ENCODE measurements at regions not wholly inside any gene's neighbourhood (a gene's known extent, or its start where the extent isn't known, plus 50 kb on each side); places are given as distances from the start of the nearest gene placed in this dataset.
A peak's percentile ranks its signal among the peaks of the same experiment; 100 is the strongest.

DNA sequence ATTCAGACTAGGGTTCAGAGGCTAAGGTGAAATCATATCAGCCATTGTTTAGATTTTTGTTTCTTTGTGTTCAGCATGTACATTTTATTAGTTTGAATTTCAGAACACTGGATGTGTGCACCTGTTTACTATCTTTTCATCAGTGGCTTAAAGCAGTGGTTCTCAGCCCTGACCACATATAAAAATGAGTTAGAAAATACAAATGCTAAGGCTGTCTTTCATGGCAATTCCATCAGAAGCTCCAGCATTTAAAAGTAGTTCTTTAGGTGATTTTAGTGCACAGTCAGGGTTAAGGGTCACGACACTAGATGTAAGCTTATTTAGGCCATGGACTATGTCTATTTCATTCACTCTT lies 213.5 kb downstream of the NECTIN3 start:
- Mint-ChIP-seq H3K9me3 (no peaks in the 10 kb centered on the region), H3K4me3 (no peak overlapping the region), H3K4me1 (ENCODE audit: low read depth) (peaks cover 39% of the 10 kb centered on the region), H3K36me3 (ENCODE audit: low read depth) (peaks cover 2% of the 10 kb centered on the region), H3K27ac (no peak overlapping the region), H3K27me3 (ENCODE audit: insufficient read depth) (no peaks in the 10 kb centered on the region)
- intact Hi-C loops (cut with micrococcal nuclease): no loop called here
- no peak for DNase-seq (ENCODE audit: low spot score)

DNA sequence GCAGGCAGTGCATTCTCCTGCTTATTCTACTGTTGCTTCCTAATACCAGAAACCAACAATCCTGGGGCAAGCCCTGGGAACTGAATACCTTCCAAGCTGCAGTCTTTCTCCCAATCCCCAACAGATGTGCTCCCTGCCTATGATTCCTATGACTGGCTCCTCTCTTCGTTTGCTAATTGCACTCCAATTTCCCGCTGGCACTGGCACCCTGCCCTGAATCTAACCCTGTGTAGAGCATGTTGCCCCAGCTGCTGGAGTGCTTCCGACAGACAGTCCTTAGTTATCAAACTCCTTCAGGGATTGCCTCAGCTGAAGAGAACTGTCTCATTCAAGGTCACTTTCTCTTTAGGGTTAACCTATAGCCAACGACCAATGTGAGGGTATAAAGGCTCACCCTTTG lies 214.1 kb downstream of the NECTIN3 start:
- no peak overlapping the region for H3K27ac Mint-ChIP-seq
- no peaks in the 10 kb centered on the region for H3K27me3 Mint-ChIP-seq (ENCODE audit: insufficient read depth)
- intact Hi-C loops (cut with micrococcal nuclease): no loop called here
- no peak overlapping the region for H3K4me3 Mint-ChIP-seq
- DNase-seq (ENCODE audit: low spot score): no peak
- H3K36me3 Mint-ChIP-seq (ENCODE audit: low read depth): peaks cover 2% of the 10 kb centered on the region
- peaks cover 39% of the 10 kb centered on the region for H3K4me1 Mint-ChIP-seq (ENCODE audit: low read depth)
- H3K9me3 Mint-ChIP-seq: peaks cover 3% of the 10 kb centered on the region

GRCh38 chr3:111286746-111287145 lies 215.1 kb downstream of the NECTIN3 start:
- peaks cover 4% of the 10 kb centered on the region for H3K9me3 Mint-ChIP-seq
- no peaks in the 10 kb centered on the region for H3K27me3 Mint-ChIP-seq (ENCODE audit: insufficient read depth)
- intact Hi-C loops (cut with micrococcal nuclease): no loop called here
- peaks cover 2% of the 10 kb centered on the region for H3K36me3 Mint-ChIP-seq (ENCODE audit: low read depth)
- H3K4me3 Mint-ChIP-seq: no peak overlapping the region
- H3K27ac Mint-ChIP-seq: no peak overlapping the region
- H3K4me1 Mint-ChIP-seq (ENCODE audit: low read depth): peaks cover 32% of the 10 kb centered on the region
- DNase-seq (ENCODE audit: low spot score): no peak

GRCh38 chr3:111292117-111292516 lies 220.5 kb downstream of the NECTIN3 start:
- intact Hi-C loops (cut with micrococcal nuclease): no loop called here
- peaks cover 6% of the 10 kb centered on the region for H3K27me3 Mint-ChIP-seq (ENCODE audit: insufficient read depth)
- peaks cover 2% of the 10 kb centered on the region for H3K36me3 Mint-ChIP-seq (ENCODE audit: low read depth)
- peaks cover 13% of the 10 kb centered on the region for H3K4me1 Mint-ChIP-seq (ENCODE audit: low read depth)
- no peak overlapping the region for H3K4me3 Mint-ChIP-seq
- H3K9me3 Mint-ChIP-seq: peaks cover 4% of the 10 kb centered on the region
- no peak overlapping the region for H3K27ac Mint-ChIP-seq
- DNase-seq (ENCODE audit: low spot score): no peak

GRCh38 chr3:111299192-111299615 lies 227.6 kb downstream of the NECTIN3 start:
- peaks cover 3% of the 10 kb centered on the region for H3K36me3 Mint-ChIP-seq (ENCODE audit: low read depth)
- H3K4me3 Mint-ChIP-seq: no peak overlapping the region
- peaks cover 7% of the 10 kb centered on the region for H3K27me3 Mint-ChIP-seq (ENCODE audit: insufficient read depth)
- no peak for DNase-seq (ENCODE audit: low spot score)
- H3K4me1 Mint-ChIP-seq (ENCODE audit: low read depth): peaks cover 60% of the 10 kb centered on the region
- H3K9me3 Mint-ChIP-seq: no peaks in the 10 kb centered on the region
- no peak overlapping the region for H3K27ac Mint-ChIP-seq
- intact Hi-C loops (cut with micrococcal nuclease): no loop called here

DNA sequence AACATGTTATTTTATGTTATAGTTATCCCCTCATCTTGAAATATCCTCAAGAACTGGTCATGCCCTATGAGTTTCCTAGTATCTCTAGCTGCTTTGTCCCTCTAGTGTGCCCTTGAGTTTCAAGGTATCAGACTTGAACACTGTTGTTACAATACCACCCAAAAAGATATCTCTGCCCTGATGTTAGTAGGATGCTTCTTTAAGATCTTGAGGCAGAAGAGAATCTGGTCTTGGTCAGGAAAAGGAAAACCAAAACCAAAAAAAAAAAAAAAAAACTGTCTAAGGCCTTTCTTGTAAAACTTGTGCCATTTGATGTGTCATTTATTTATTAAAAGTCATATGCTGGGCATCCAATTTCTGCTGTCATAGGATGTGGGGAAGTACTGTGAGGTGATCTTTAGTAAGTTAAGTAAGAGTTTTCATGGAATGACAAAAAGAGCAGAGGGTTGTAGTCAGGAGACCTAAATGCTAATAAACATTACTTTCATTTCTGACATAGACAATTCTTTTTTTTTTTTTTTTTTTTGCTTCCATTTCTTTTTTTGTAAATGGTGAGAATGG lies 229.7 kb downstream of the NECTIN3 start:
- Mint-ChIP-seq H3K36me3 (ENCODE audit: low read depth) (peaks cover 3% of the 10 kb centered on the region), H3K9me3 (no peaks in the 10 kb centered on the region), H3K27ac (no peak overlapping the region), H3K4me3 (peak overlapping the region; percentile 25), H3K4me1 (ENCODE audit: low read depth) (peaks cover 55% of the 10 kb centered on the region), H3K27me3 (ENCODE audit: insufficient read depth) (peaks cover 7% of the 10 kb centered on the region)
- intact Hi-C loops (cut with micrococcal nuclease): no loop called here
- no peak for DNase-seq (ENCODE audit: low spot score)

GRCh38 chr3:111302063-111302462 lies 230.4 kb downstream of the NECTIN3 start:
- no peak for DNase-seq (ENCODE audit: low spot score)
- H3K9me3 Mint-ChIP-seq: no peaks in the 10 kb centered on the region
- intact Hi-C loops (cut with micrococcal nuclease): no loop called here
- H3K36me3 Mint-ChIP-seq (ENCODE audit: low read depth): peaks cover 2% of the 10 kb centered on the region
- H3K27ac Mint-ChIP-seq: no peak overlapping the region
- peaks cover 4% of the 10 kb centered on the region for H3K27me3 Mint-ChIP-seq (ENCODE audit: insufficient read depth)
- no peak overlapping the region for H3K4me3 Mint-ChIP-seq
- peaks cover 49% of the 10 kb centered on the region for H3K4me1 Mint-ChIP-seq (ENCODE audit: low read depth)

- no peak for DNase-seq (ENCODE audit: low spot score)
- Mint-ChIP-seq H3K4me1 (ENCODE audit: low read depth) (peaks cover 49% of the 10 kb centered on the region), H3K9me3 (no peaks in the 10 kb centered on the region), H3K4me3 (no peak overlapping the region), H3K27ac (no peak overlapping the region), H3K27me3 (ENCODE audit: insufficient read depth) (no peaks in the 10 kb centered on the region), H3K36me3 (ENCODE audit: low read depth) (peaks cover 2% of the 10 kb centered on the region)
- intact Hi-C loops (cut with micrococcal nuclease): no loop called here
Observed at GRCh38 chr3:111303760-111304159, 232.1 kb downstream of the NECTIN3 start.

GRCh38 chr3:111307676-111308075 lies 234.3 kb upstream of the CD96 start:
- Mint-ChIP-seq H3K4me1 (ENCODE audit: low read depth) (peaks cover 15% of the 10 kb centered on the region), H3K27me3 (ENCODE audit: insufficient read depth) (no peaks in the 10 kb centered on the region)
- intact Hi-C loops (cut with micrococcal nuclease): no loop called here

DNA sequence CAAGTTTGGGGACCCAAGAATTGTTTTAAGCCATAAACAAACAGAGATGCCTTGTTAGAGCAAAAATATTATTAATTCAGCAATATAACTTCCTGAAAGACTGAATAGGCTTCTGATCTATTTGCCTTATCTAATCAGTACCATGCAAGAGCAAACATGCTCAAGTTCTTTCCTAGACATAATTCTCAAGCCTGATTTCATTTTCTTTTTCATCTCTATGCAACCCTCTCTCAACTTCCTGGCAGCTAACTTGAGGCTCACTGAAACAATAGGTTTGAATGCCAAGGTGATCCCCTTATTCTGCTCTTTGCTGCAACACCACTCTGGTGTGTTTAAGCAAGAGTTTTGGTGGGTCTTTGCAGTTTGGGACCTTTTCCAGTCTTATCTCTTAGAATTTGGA lies 230.9 kb upstream of the CD96 start:
- no peak for DNase-seq (ENCODE audit: low spot score)
- no peaks in the 10 kb centered on the region for H3K4me1 Mint-ChIP-seq (ENCODE audit: low read depth)
- no peaks in the 10 kb centered on the region for H3K9me3 Mint-ChIP-seq
- H3K27me3 Mint-ChIP-seq (ENCODE audit: insufficient read depth): no peaks in the 10 kb centered on the region
- peak overlapping the region; percentile 92 for H3K27ac Mint-ChIP-seq
- peaks cover 2% of the 10 kb centered on the region for H3K36me3 Mint-ChIP-seq (ENCODE audit: low read depth)
- H3K4me3 Mint-ChIP-seq: peak overlapping the region; percentile 62
- intact Hi-C loops (cut with micrococcal nuclease): loop anchor here (1.0 to 10.0 kb wide), 8 partner anchors 15 to 1506 kb away; partner anchors contain the start of gene CD96

More at GRCh38 chr3:111307676-111308075, 234.3 kb upstream of the CD96 start:
- Mint-ChIP-seq H3K4me3 (no peak overlapping the region), H3K36me3 (ENCODE audit: low read depth) (no peaks in the 10 kb centered on the region), H3K27ac (no peak overlapping the region), H3K9me3 (no peaks in the 10 kb centered on the region)
- DNase-seq (ENCODE audit: low spot score): no peak

- peak overlapping the region; percentile 45 for H3K4me3 Mint-ChIP-seq
Observed at GRCh38 chr3:111311709-111312235, 230.2 kb upstream of the CD96 start.

DNA sequence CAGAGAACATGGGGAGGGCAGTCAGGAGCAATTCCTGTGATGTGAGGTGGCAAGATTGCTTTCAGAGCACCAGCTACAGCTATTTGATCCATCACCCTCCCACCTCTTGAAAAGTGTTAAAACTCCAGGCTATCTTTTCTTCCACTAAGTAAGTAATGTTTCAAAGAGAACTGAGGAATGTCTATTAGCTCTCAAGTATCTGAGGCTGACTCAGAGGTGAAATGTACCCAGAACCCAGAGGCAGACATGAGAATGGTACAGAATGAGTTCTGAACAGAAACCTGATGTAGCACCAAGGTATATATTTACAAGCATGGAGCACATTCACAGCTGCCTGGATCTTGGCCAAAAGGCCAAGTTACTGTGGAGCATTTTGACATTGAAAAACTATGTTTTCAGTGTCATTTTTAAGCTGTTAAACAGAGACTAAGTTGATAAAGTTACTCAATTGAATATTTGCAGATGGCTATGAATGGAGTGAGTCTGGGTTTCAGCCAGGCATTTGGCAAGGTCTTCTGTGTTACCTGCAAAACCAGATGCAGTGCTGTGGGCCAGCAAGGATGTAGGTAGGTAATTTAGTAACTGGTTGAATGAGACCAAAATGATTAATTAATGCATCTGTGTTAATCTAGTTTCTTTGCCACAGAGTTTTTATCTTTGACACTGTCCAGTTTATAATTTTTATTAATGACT lies 227.7 kb upstream of the CD96 start:
- no peaks in the 10 kb centered on the region for H3K9me3 Mint-ChIP-seq
- no peak overlapping the region for H3K27ac Mint-ChIP-seq
- no peaks in the 10 kb centered on the region for H3K4me1 Mint-ChIP-seq (ENCODE audit: low read depth)
- H3K36me3 Mint-ChIP-seq (ENCODE audit: low read depth): peaks cover 2% of the 10 kb centered on the region
- H3K27me3 Mint-ChIP-seq (ENCODE audit: insufficient read depth): no peaks in the 10 kb centered on the region
- no peak for DNase-seq (ENCODE audit: low spot score)
- no peak overlapping the region for H3K4me3 Mint-ChIP-seq
- intact Hi-C loops (cut with micrococcal nuclease): loop anchor here (5.0 to 10.0 kb wide), 4 partner anchors 228 to 1510 kb away; partner anchors contain the start of gene CD96

More at GRCh38 chr3:111311709-111312235, 230.2 kb upstream of the CD96 start:
- Mint-ChIP-seq H3K27ac (peak overlapping the region; percentile 92), H3K9me3 (no peaks in the 10 kb centered on the region), H3K36me3 (ENCODE audit: low read depth) (peaks cover 2% of the 10 kb centered on the region), H3K4me1 (ENCODE audit: low read depth) (no peaks in the 10 kb centered on the region), H3K27me3 (ENCODE audit: insufficient read depth) (no peaks in the 10 kb centered on the region)
- intact Hi-C loops (cut with micrococcal nuclease): loop anchor here (1.0 to 10.0 kb wide), 8 partner anchors 15 to 1507 kb away; partner anchors contain the start of gene CD96
- no peak for DNase-seq (ENCODE audit: low spot score)

GRCh38 chr3:111314898-111315297 lies 227.1 kb upstream of the CD96 start:
- H3K36me3 Mint-ChIP-seq (ENCODE audit: low read depth): peaks cover 3% of the 10 kb centered on the region

More at GRCh38 chr3:111314898-111315297, 227.1 kb upstream of the CD96 start:
- Mint-ChIP-seq H3K9me3 (no peaks in the 10 kb centered on the region), H3K4me1 (ENCODE audit: low read depth) (no peaks in the 10 kb centered on the region), H3K27ac (no peak overlapping the region), H3K4me3 (no peak overlapping the region), H3K27me3 (ENCODE audit: insufficient read depth) (no peaks in the 10 kb centered on the region)
- intact Hi-C loops (cut with micrococcal nuclease): loop anchor here (5.0 to 10.0 kb wide), 4 partner anchors 227 to 1510 kb away; partner anchors contain the start of gene CD96
- no peak for DNase-seq (ENCODE audit: low spot score)

Data from activated T-helper 1 cell treated with anti-CD3 and anti-CD28 coated beads, Interleukin-12 subunit alpha, Interleukin-12 subunit beta, Interleukin-2, Interleukin-4 antibody, amounts not matched to agents 30 ng/mL and 10 ng/mL and 1 ng/mL, durations not matched to agents 14 hours and 24 hours and 36 hours (primary cell).